ENCODE measurements at regions not wholly inside any gene's neighbourhood (a gene's known extent, or its start where the extent isn't known, plus 50 kb on each side); places are given as distances from the start of the nearest gene placed in this dataset.
A peak's percentile ranks its signal among the peaks of the same experiment; 100 is the strongest.

DNA sequence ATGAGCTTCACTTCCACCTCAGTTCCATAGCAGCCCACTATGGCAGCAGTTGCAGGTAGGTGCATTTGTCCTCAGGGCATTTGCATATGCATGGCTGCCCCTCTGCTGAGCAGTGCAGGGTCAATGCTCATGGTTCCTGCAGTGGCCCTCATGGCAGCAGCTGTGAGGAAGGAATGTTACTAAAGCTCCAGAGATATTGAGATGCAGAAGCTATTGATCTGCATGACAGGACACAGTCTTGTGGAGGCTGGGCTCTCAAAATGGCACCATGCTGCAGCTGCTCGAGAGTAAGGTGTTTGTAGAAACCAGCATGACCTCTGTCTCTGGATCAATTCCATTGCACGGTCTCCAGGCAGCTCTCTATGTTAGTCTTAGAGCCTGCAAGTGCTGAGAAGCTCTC, 179.2 kb upstream of the PCDH18 start:
- DNase-seq, result no peak
- no peak overlapping the region for H3K27ac ChIP-seq
- TF ChIP-seq, protein P1, sequence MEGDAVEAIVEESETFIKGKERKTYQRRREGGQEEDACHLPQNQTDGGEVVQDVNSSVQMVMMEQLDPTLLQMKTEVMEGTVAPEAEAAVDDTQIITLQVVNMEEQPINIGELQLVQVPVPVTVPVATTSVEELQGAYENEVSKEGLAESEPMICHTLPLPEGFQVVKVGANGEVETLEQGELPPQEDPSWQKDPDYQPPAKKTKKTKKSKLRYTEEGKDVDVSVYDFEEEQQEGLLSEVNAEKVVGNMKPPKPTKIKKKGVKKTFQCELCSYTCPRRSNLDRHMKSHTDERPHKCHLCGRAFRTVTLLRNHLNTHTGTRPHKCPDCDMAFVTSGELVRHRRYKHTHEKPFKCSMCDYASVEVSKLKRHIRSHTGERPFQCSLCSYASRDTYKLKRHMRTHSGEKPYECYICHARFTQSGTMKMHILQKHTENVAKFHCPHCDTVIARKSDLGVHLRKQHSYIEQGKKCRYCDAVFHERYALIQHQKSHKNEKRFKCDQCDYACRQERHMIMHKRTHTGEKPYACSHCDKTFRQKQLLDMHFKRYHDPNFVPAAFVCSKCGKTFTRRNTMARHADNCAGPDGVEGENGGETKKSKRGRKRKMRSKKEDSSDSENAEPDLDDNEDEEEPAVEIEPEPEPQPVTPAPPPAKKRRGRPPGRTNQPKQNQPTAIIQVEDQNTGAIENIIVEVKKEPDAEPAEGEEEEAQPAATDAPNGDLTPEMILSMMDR (IDR thresholded peaks at IDR 0.05; ENCODE audit: low read depth, low read length, missing control alignments), result no peak
- H3K27me3 ChIP-seq (replicated peaks), result no peaks in the 10 kb centered on the region
- H3K4me3 ChIP-seq (ENCODE audit: low read depth, low read length), result no peak overlapping the region
- H3K36me3 ChIP-seq (replicated peaks), result no peaks in the 10 kb centered on the region
- in situ Hi-C loops (cut with HindIII; ENCODE audit: low pct_ligation_motif_present, low sequenced_read_pairs), result no loop called here

GRCh38 chr4:137707626-137708025, 175.3 kb upstream of the PCDH18 start:
- TF ChIP-seq, protein P1 (IDR thresholded peaks at IDR 0.05; ENCODE audit: low read depth, low read length, missing control alignments), result no peak

DNA sequence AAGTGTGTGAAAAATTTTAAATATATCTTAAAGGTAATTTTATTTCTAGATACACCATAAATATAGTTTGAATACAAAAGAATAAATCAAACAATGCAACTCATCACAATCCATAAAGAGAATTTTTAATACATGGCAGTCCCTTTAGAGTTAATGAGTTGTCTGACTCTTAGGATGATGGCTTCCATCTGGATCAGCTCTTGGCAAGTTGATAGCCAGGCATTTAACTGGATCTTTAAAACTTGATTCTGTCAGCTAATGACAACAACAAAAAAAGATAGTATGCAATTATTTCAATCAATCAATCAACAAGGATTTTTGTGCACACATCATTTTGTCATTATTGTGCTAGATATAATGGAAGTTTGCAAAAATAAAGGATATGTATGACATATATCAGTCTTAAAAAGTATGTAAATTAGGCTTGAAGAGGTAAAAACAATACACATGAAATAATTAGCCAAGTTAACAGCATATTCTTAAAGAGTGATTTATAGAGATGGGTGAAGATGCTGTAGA, 174.9 kb upstream of the PCDH18 start:
- H3K27me3 ChIP-seq (replicated peaks), result no peaks in the 10 kb centered on the region
- TF ChIP-seq, protein P1 (IDR thresholded peaks at IDR 0.05; ENCODE audit: low read depth, low read length, missing control alignments), result no peak
- no peaks in the 10 kb centered on the region for H3K36me3 ChIP-seq (replicated peaks)
- no peak overlapping the region for H3K27ac ChIP-seq
- in situ Hi-C loops (cut with HindIII; ENCODE audit: low pct_ligation_motif_present, low sequenced_read_pairs), result no loop called here
- no peak overlapping the region for H3K4me3 ChIP-seq (ENCODE audit: low read depth, low read length)
- no peak for DNase-seq

More at GRCh38 chr4:137707626-137708025, 175.3 kb upstream of the PCDH18 start:
- H3K36me3 ChIP-seq (replicated peaks), result no peaks in the 10 kb centered on the region
- H3K27ac ChIP-seq, result no peak overlapping the region
- H3K27me3 ChIP-seq (replicated peaks), result no peaks in the 10 kb centered on the region
- H3K4me3 ChIP-seq (ENCODE audit: low read depth, low read length), result no peak overlapping the region
- DNase-seq, result peak; percentile 51
- in situ Hi-C loops (cut with HindIII; ENCODE audit: low pct_ligation_motif_present, low sequenced_read_pairs), result no loop called here

DNA sequence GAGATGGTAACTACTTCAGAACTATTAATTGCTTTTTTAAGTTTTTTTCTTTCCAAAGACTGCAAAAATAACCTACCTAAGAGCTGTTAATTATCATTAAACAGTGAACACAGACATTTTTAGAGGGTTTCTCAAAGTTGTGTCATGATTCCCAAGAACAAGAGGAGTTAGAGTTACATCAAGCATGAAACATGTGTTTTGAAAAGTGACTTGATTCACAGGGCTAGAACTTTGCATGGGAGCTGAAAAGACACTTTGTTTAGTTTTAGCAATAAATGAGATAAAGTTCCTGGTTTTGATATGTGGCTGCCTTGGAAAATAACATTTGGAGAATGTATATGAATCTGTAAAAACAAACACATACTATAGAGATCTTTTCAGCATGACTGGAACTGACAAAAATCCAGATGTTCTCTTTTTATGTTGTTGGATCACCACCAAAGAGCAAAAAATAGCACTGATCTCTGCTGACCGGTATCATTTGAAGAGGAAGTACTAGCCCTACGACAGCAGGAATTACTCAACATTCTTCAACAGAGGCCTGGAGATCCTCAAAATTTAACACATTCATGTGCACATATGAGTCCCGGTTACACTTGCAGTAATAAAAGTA, 173.0 kb upstream of the PCDH18 start:
- no peaks in the 10 kb centered on the region for H3K27me3 ChIP-seq (replicated peaks)
- no peaks in the 10 kb centered on the region for H3K36me3 ChIP-seq (replicated peaks)
- H3K4me3 ChIP-seq (ENCODE audit: low read depth, low read length), result no peak overlapping the region
- peak overlapping the region; percentile 50 for H3K27ac ChIP-seq
- DNase-seq, result peak; percentile 77
- TF ChIP-seq, protein P1 (IDR thresholded peaks at IDR 0.05; ENCODE audit: low read depth, low read length, missing control alignments), result no peak
- in situ Hi-C loops (cut with HindIII; ENCODE audit: low pct_ligation_motif_present, low sequenced_read_pairs), result no loop called here

GRCh38 chr4:137703195-137703594, 170.9 kb upstream of the PCDH18 start:
- no peak overlapping the region for H3K4me3 ChIP-seq (ENCODE audit: low read depth, low read length)
- in situ Hi-C loops (cut with HindIII; ENCODE audit: low pct_ligation_motif_present, low sequenced_read_pairs), result no loop called here
- DNase-seq, result no peak
- no peaks in the 10 kb centered on the region for H3K36me3 ChIP-seq (replicated peaks)
- TF ChIP-seq, protein P1 (IDR thresholded peaks at IDR 0.05; ENCODE audit: low read depth, low read length, missing control alignments), result no peak
- H3K27me3 ChIP-seq (replicated peaks), result no peaks in the 10 kb centered on the region
- no peak overlapping the region for H3K27ac ChIP-seq

- H3K4me3 ChIP-seq (ENCODE audit: low read depth, low read length), result no peak overlapping the region
- in situ Hi-C loops (cut with HindIII; ENCODE audit: low pct_ligation_motif_present, low sequenced_read_pairs), result no loop called here
Measured at GRCh38 chr4:137702512-137702911, 170.2 kb upstream of the PCDH18 start.

More at GRCh38 chr4:137702512-137702911, 170.2 kb upstream of the PCDH18 start:
- Histone ChIP-seq H3K27me3 (replicated peaks) (no peaks in the 10 kb centered on the region), H3K27ac (no peak overlapping the region), H3K36me3 (replicated peaks) (no peaks in the 10 kb centered on the region)
- TF ChIP-seq, protein P1 (IDR thresholded peaks at IDR 0.05; ENCODE audit: low read depth, low read length, missing control alignments), result no peak
- DNase-seq, result no peak
